ENCODE measurements at regions not wholly inside any gene's neighbourhood (a gene's known extent, or its start where the extent isn't known, plus 50 kb on each side); places are given as distances from the start of the nearest gene placed in this dataset.
"Not testable (repeated sequence)": the region's sequence is repeated elsewhere in the genome, so short reads cannot be mapped to it uniquely, and the experiment has no call there.

DNA sequence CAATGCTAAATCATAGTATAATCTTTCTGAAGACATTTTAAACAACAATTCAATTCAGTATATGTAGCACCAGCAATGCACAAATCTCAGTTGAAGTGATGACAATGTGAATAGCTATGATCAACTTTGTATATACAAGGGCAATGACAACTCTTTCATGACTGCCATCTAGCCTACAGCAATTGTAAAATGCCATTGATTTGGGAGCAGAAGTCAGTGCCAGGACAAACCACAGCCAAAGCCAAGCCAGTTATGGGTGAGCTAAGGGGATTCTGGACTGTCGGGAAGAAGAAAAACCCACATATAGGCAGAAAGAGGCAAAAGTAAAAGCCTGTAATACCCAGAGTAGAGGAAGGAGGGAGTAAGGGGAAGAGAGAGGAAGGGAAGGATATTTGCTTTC lies 238.6 kb downstream of the MID1IP1 start:
- DNase-seq: no peak

- no peak for DNase-seq
Observed at GRCh38 chrX:39043838-39044550, 242.7 kb downstream of the MID1IP1 start.

DNA sequence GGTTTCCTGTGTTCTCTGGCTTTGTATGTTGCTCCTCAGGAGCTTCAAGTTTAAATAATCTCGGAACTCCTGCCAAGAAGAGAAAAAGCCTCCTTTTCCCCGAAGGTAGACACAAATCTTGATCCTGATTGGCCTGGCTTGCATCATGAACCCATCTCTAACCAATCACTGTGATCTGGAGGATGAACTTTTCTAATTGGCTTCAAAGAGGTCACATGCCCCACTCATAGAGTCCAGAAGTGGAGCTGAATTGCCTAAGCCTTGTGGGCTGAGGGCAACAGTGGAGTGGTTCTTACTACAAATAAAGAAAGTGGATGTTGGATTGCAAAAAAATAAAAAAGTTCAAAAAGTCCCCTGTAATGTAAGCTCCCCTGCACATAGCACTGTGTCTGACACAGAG lies 245.9 kb downstream of the MID1IP1 start:
- no peak for DNase-seq

DNA sequence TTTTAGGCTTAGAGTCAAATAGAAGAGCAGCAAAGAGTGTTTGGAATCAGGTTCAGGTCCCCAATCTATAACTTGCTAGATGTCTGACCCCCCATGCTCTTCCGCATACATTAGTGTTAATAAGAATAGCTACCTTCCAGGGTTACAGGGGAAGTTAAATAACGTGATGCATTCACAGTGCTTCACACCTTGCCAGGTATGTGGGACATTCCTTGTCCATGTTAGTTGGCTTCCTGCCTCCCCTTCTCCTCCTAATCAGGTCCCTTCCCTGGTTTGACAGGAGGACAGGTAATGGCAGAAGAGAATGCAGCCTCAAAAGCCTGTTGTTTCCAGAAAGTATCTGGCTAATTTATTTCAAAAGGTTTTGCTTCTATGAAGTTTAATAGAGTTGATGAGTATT lies 248.7 kb downstream of the MID1IP1 start:
- no peak for DNase-seq

DNA sequence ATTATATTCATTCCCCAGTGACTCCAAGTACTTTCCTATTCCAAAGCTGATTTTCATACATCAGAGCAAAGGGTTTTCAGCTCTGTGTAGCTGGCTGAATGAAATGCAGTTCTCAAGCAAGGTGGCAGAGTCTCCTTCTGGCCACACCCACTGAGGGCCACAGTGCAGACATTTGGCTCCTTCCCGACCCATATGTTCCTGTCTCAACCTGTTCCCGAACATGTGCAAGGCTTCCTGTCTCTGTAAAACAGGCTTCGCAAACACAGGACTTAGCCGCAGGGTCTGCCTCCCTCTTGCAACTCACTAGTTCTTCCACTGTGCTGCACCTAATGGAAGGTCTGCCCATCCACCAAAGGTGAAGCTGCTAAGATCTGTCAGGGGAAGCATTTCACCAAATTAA lies 249.2 kb downstream of the MID1IP1 start:
- no peak for DNase-seq

DNA sequence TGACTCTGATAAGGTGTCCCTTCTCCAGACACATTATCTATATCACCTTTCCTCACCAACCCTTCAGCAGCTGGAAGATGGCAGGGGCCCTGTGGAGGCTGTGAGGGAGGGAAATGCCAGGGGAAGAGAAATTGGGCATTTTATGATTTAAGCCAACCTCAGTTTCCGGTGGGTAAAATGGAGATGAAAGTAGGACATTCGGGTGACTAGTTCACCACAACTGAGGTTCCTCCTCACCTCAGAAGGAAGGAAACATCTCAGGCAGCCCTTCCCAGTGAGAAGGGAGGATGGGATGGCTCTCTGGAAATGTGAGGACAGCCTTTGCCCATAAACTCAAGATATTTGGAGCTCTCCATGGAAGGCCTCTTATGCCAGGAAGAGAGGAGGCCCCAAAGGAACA lies 251.5 kb downstream of the MID1IP1 start:
- DNase-seq: no peak

DNA sequence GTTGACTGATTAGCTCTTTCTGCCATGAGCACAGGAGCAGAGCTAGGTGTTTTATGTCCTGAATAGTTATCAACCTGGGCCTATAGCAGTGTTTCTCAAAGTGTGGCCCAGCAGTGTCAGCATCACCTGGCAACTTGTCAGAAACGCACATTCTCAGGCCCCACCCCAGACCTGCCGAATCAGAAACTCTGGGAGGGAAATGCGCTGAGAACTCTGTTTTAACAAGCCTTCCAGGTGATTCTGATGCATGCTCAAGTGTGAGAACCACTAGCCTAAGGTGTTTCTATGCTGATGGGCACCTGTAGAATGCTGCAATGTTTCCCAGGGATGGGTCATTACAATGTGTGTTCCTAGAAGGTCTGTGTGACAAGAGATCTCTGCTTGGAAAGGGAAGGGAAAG lies 257.5 kb downstream of the MID1IP1 start:
- no peak for DNase-seq

DNA sequence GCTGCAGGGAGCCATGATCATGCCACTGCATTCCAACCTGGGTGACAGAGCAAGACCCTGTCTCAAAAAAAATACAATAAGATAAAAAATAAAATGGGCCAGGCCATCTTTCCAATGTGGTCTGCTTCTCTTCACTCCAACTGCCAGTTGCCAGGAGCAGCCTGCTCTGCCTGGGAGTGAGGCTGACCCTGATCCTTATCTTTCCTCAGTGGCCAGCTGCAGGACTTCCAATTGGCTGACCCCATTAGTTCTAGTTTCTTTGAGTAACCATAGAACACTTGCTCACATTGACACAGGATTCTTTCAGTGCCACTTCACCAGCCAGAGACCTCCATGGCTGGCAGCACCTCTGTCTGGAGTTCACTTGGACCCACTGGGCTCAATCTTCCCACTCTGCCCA lies 258.6 kb downstream of the MID1IP1 start:
- no peak for DNase-seq

- peak in 2 of 51 donors; percentile 0 for DNase-seq
Observed at GRCh38 chrX:39063037-39063436, 261.8 kb downstream of the MID1IP1 start.

- DNase-seq: no peak
Observed at GRCh38 chrX:39063702-39064101, 262.4 kb downstream of the MID1IP1 start.

DNA sequence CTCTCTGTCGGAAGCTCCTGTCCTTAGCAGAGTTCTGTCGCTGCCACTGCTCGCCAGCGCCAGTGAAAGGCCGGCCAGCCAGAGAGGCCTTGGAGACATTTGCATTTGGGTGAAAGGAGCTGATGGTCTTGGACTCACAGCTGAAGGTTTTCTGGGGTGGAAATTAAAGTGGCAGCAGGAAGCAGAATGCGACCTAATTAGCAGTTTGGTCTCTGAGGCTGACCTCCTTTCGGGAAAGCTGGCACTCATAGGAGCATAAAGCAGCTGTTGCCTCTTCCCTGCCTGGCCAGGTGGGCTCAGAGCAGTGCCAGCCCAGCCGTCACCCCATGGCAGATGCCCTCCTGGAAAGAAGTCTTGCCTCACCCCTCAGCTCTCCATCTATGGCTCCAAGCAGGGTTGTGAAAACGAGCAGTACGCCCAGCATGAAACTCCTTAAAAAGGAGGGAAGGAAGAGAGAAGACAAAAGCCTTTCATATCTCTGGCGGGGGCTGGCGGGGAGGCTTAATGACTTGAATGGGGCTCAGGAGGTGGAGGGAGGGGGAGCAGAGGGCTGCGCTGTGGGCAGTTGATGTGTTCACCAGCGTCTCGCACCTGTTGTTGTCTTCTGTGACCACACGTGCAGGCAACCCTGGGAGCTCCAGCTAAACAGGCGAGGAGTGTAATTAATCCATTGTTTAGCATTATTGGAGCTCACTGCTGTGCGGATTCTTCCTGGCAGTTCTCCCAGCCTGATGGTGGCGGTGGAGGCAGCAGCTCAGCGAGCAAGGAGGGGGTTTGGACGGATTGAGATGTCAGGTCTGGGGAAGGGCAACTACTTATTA lies 264.0 kb downstream of the MID1IP1 start:
- DNase-seq: peak in 36 of 51 donors; percentile 0 to 53 (median 19)

DNA sequence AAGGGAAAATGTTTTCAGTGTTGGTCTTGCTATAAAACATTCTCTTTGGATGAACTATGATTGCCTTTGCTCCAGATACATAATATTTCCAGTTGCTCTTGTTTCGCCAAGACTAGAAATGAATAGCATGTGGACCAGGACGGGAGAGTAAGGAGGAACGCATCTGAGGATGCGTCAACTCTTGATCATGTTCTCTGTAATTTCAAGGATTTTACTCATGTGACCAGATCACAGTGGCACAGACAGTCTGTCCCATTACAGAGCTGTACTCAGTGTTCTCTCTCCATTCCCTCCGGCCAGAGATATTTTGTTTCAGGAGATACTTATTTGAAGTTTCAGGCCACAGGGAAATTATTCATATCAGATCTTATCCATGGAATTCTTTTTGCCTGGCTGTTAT lies 266.6 kb downstream of the MID1IP1 start:
- DNase-seq: no peak

DNA sequence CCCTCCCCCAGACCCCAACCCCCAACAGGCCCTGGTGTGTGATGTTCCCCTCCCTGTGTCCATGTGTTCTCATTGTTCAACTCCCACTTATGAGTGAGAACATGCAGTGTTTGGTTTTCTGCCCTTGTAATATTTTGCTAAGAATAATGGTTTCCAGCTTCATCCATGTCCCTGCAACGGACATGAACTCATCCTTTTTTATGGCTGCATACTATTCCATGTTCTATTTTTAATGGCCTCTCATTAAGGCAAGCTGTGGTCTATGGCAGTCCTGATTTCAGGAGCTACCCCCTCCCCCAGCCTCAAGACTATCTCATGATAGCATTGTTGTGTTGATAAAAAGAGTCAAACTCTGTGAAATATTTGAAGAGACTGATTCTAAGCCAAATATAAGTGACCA lies 267.4 kb downstream of the MID1IP1 start:
- DNase-seq: not testable (repeated sequence)

GRCh38 chrX:39070009-39070408 lies 268.8 kb downstream of the MID1IP1 start:
- no peak for DNase-seq

GRCh38 chrX:39073131-39073530 lies 271.9 kb downstream of the MID1IP1 start:
- DNase-seq: no peak

- no peak for DNase-seq
Observed at GRCh38 chrX:39096599-39096998, 295.3 kb downstream of the MID1IP1 start.

DNA sequence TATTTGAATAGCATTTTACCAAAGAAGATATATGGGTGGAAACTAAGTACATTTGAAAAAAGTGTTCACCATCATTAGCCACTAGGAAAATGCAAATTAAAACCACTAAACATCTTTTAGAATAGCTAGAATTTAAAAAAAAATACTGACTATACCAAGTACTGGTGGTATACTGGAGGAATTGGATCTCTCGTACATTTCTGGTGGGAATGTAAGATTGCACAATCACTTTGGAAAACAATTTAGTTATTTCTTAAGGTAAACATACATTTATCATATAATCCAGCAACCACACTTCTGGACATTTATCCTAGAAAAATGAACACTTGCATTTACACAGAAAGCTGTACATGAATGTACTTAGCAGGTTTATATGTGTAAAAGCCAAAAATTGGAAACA lies 303.5 kb downstream of the MID1IP1 start:
- DNase-seq: no peak

DNA sequence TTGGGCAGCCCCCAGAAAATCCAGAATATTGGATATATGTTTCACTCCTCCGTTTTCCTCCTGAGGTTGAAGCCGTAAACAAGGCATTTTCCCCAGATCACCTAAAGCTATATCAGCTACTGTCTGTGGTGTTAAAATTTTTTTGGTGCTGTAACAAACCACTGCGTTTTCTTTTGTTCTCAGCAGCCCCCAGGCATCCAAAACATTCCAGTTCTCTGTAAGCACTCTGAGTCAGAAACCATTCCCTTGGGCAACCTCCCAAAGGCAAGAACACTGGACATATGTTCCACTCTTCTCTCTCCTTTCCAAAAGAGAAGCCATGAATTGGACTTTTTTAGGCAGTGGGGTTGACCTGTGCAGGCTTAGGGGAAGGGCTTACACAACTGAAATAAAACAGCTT lies 310.9 kb downstream of the MID1IP1 start:
- DNase-seq: no peak

DNA sequence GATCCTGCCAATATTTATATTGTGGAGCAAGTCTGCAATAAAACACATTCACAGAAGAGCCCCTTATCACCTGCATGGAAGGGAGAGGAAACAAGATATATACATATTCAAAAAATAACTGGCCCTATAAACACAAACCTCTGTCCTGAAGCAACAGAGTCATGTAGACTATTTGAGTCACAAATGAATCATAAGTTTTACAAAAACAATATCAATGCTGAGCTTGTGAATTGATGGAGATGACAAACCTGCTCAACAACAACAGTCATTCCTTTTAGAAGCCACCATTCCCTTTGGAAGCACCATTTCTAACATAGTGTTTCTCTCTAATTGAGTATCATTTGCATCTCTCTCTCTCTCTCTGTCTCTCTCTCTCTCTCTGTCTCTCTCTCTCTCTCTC lies 313.9 kb downstream of the MID1IP1 start:
- DNase-seq: no peak

DNA sequence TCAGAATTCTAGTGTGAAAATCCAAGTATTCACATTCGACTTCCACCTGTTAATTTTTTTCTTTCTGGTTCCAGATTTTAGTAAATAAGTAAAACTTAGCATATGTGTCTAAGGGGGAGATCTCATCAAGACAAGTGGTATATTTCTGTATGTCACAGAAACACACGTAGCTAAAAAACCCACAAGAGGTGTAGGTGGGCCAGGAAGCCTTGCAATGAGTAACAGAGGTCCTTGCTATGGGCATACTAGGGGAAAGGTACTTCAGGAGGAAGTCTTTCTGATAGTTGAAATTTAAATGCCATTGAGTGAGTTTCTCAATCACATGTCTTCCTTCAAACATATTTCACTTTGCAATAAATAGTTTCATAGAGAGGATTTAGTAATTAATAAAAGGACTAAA lies 315.8 kb downstream of the MID1IP1 start:
- no peak for DNase-seq

DNA sequence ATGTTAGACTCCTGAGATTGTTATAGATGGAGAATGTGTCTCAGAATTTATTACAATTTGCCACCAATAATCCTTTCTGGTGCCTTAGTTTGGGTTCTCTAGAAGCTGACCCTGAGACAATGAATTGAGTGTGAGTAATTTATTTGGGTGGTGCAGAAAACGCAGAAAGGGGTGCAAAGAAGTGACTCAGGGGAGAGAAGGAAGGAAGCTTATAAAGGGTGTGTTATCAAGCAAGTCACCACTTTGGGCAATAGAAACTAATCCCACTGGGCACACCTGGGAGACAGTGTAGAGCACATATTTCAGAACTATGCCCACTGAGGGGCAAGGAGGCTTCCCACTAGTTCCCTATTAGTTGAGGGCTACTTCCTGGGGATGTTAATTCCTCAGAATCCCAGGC lies 320.6 kb downstream of the MID1IP1 start:
- DNase-seq: no peak

GRCh38 chrX:39125834-39126233 lies 324.6 kb downstream of the MID1IP1 start:
- DNase-seq: no peak

DNA sequence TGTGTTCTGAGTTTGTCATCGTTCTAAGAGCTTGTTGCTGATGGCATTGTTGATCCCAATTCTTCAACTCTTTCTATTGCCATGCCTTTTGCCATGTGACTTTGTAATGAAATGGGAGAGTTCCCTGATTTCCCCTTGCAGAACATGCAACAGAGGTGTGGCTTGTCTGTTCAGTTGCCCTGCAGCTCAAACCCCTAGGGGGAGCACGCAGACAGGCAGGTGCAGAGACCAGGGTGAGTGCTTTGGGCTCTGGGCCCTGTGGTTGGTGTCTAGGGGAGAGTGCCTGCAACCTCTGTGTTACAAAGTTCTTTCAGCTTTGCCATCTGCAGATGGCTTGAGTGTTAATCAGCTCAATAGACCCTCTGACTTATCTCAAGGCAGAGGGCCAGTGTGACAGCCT lies 332.7 kb downstream of the MID1IP1 start:
- peak in 4 of 51 donors; percentile 0 to 6 (median 2) for DNase-seq
